ENCODE measurements at regions not wholly inside any gene's neighbourhood (a gene's known extent, or its start where the extent isn't known, plus 50 kb on each side); places are given as distances from the start of the nearest gene placed in this dataset.

DNA sequence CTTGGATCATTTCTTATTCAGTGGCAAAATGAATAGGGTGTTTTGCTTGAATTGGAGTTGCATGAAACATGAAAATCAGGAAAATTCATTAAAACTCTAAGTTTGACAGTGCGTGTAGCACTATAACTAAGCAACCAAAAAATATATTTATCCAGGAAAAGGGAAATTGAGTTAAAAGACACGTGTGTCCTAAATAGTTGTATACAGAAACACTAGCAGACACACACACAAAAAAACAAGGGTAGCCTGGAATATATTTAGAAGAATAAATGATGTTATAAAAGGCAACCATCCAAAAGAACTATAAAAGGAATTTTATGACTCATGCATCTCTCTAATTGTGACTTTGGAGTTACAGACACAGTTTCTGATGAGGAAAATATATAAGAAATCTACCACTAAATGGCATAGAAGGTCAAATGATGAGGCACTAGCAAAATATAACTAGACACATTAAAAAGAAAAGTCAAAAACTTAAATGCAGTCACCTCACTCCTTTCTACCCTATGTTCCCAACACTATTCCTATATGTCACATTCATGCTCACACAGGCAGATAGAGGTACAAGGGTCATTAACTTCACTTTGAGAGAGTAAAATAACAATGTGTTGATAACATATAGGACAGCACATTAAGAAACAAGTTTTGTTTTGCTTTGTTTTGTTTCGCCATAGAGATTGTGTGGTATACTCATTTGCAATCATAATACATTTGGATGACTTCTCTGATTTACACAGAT lies 793.6 kb upstream of the INTU start:
- TF ChIP-seq POLR2A (IDR thresholded peaks at IDR 0.05): no peak
- TF ChIP-seq POLR2AphosphoS5 (IDR thresholded peaks at IDR 0.05): no peak
- TF ChIP-seq, protein P1, sequence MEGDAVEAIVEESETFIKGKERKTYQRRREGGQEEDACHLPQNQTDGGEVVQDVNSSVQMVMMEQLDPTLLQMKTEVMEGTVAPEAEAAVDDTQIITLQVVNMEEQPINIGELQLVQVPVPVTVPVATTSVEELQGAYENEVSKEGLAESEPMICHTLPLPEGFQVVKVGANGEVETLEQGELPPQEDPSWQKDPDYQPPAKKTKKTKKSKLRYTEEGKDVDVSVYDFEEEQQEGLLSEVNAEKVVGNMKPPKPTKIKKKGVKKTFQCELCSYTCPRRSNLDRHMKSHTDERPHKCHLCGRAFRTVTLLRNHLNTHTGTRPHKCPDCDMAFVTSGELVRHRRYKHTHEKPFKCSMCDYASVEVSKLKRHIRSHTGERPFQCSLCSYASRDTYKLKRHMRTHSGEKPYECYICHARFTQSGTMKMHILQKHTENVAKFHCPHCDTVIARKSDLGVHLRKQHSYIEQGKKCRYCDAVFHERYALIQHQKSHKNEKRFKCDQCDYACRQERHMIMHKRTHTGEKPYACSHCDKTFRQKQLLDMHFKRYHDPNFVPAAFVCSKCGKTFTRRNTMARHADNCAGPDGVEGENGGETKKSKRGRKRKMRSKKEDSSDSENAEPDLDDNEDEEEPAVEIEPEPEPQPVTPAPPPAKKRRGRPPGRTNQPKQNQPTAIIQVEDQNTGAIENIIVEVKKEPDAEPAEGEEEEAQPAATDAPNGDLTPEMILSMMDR (IDR thresholded peaks at IDR 0.05): no peak
- no peak for TF ChIP-seq EP300 (IDR thresholded peaks at IDR 0.05)
